SK-N-SH (cell line): ENCODE measurements at regions not wholly inside any gene's neighbourhood (a gene's known extent, or its start where the extent isn't known, plus 50 kb on each side); places are given as distances from the start of the nearest gene placed in this dataset.

Experiments
- CTCF ChIA-PET: fragments of 300-600, 350-600 bp; formaldehyde crosslinking; extraction: SDS; loops from one replicate; lab custom pipeline; 2021; lab: Yijun Ruan, JAX
- POLR2A ChIA-PET: fragments of 350-600 bp; sonication (Branson Sonifier 250); formaldehyde crosslinking; extraction: SDS; loops from one replicate; lab custom pipeline; 2020; ENCODE audit warnings: antibody characterized with exemption, inconsistent platforms; lab: Yijun Ruan, JAX
- DNase-seq: peaks from one replicate; pipeline ENCODE4 v3.0.0; 2012
- H2AFZ ChIP-seq: fragments of 200-600 bp; sonication (generic); 2 replicates; pipeline ENCODE4 v1.8.1; 2016; ENCODE audit warnings: antibody characterized with exemption, mild to moderate bottlenecking, low read depth
- H3F3A ChIP-seq: fragments of 200-600 bp; sonication (generic); replicated peaks from 2 replicates; pipeline ENCODE3; 2016; ENCODE audit warnings: antibody characterized with exemption, mild to moderate bottlenecking; ENCODE audit not compliant: insufficient read depth
- H3K27ac ChIP-seq, 2 experiments: fragments of 200-500 bp in 1 of 2; fragments of 200-600 bp in 1 of 2; sonication (Bioruptor generic) in 1 of 2; sonication (generic), shearing (Covaris generic) in 1 of 2; 2 replicates each; pipeline versions ENCODE4 v1.5.1 to v1.6.1; 2014 to 2016; ENCODE audit warnings: low read depth in 2 of 2, inconsistent platforms in 1 of 2, low read length in 1 of 2, mild to moderate bottlenecking in 1 of 2, mixed read lengths in 1 of 2
- H3K27me3 ChIP-seq: fragments of 200-600 bp; sonication (generic), shearing (Covaris generic); 2 replicates; pipeline ENCODE4 v1.6.1; 2016; ENCODE audit warnings: mixed run types; ENCODE audit not compliant: insufficient read depth
- H3K36me3 ChIP-seq, 2 experiments: fragments of 200-500 bp in 1 of 2; fragments of 200-600 bp in 1 of 2; sonication (Bioruptor generic) in 1 of 2; sonication (generic) in 1 of 2; replicated peaks in 1 of 2; 2 replicates each; pipeline versions ENCODE3 to v1.5.1; 2014 to 2016; ENCODE audit warnings: low read length in 1 of 2, mild to moderate bottlenecking in 1 of 2; ENCODE audit not compliant: insufficient read depth in 2 of 2, control insufficient read depth in 1 of 2
- H3K4me1 ChIP-seq, 2 experiments: fragments of 200-500 bp in 1 of 2; fragments of 200-600 bp in 1 of 2; sonication (Bioruptor generic) in 1 of 2; sonication (generic), shearing (Covaris generic) in 1 of 2; 2 replicates each; pipeline versions ENCODE4 v1.5.1 to v1.6.1; 2014 to 2016; ENCODE audit warnings: low read depth in 1 of 2, low read length in 1 of 2, mixed run types in 1 of 2; ENCODE audit not compliant: insufficient read depth in 2 of 2, control insufficient read depth in 1 of 2
- H3K4me2 ChIP-seq: fragments of 200-600 bp; sonication (generic), shearing (Covaris generic); 2 replicates; pipeline ENCODE4 v1.6.1; 2017; ENCODE audit warnings: mixed run types
- H3K4me3 ChIP-seq, 2 experiments: fragments of 200-500 bp in 1 of 2; fragments of 200-600 bp in 1 of 2; sonication (Bioruptor generic) in 1 of 2; sonication (generic), shearing (Covaris generic) in 1 of 2; 2 replicates each; pipeline versions ENCODE4 v1.5.1 to v1.8.1; 2014 to 2016; ENCODE audit warnings: low read depth in 2 of 2, inconsistent platforms in 1 of 2, low read length in 1 of 2, mild to moderate bottlenecking in 1 of 2, mixed read lengths in 1 of 2, moderate library complexity in 1 of 2
- H3K79me2 ChIP-seq: fragments of 200-600 bp; sonication (generic); 2 replicates; pipeline ENCODE4 v1.8.1; 2017; ENCODE audit warnings: mild to moderate bottlenecking; ENCODE audit not compliant: insufficient read depth
- H3K9ac ChIP-seq: fragments of 200-600 bp; sonication (generic); 2 replicates; pipeline ENCODE4 v1.6.1; 2017; ENCODE audit warnings: mixed run types
- H3K9me2 ChIP-seq: fragments of 200-600 bp; sonication (generic); 2 replicates; pipeline ENCODE4 v1.6.1; 2017; ENCODE audit warnings: mixed run types
- H3K9me3 ChIP-seq: fragments of 200-600 bp; sonication (generic); 2 replicates; pipeline ENCODE4 v1.6.1; 2017; ENCODE audit warnings: mixed run types, mild to moderate bottlenecking, moderate library complexity
- H4K20me1 ChIP-seq: fragments of 200-600 bp; sonication (generic); 2 replicates; pipeline ENCODE4 v1.6.1; 2017; ENCODE audit warnings: mild to moderate bottlenecking, mixed run types; ENCODE audit not compliant: insufficient read depth
- FOSL2 ChIP-seq: IDR thresholded peaks from 2 replicates; pipeline ENCODE4 v1.4.0; 2012; ENCODE audit warnings: low read depth, mild to moderate bottlenecking, moderate library complexity, borderline replicate concordance
- FOXM1 ChIP-seq: IDR thresholded peaks from 2 replicates; pipeline ENCODE4 v1.4.0; 2012; ENCODE audit warnings: low read depth, mild to moderate bottlenecking
- GABPA ChIP-seq: IDR thresholded peaks from 2 replicates; pipeline ENCODE4 v1.4.0; 2012; ENCODE audit warnings: low read depth, mild to moderate bottlenecking
- JUND ChIP-seq: IDR thresholded peaks from 2 replicates; pipeline ENCODE4 v1.4.0; 2012
- MAX ChIP-seq: IDR thresholded peaks from 2 replicates; pipeline ENCODE4 v1.4.0; 2012; ENCODE audit warnings: low read depth
- MEF2A ChIP-seq: IDR thresholded peaks from 2 replicates; pipeline ENCODE4 v1.4.0; 2012; ENCODE audit warnings: low read depth, borderline replicate concordance
- NFIC ChIP-seq: IDR thresholded peaks from 2 replicates; pipeline ENCODE4 v1.4.0; 2012; ENCODE audit warnings: borderline replicate concordance
- NRF1 ChIP-seq: IDR thresholded peaks from 2 replicates; pipeline ENCODE4 v1.6.1; 2012; ENCODE audit warnings: low read depth, mild to moderate bottlenecking, low read length
- POLR2AphosphoS5 ChIP-seq: IDR thresholded peaks from 2 replicates; pipeline ENCODE4 v1.6.1; 2012; ENCODE audit warnings: low read depth, low read length
- RAD21 ChIP-seq: IDR thresholded peaks from 2 replicates; pipeline ENCODE4 v1.6.1; 2012; ENCODE audit warnings: mild to moderate bottlenecking, low read length
- SMC3 ChIP-seq: IDR thresholded peaks from 2 replicates; pipeline ENCODE4 v1.6.1; 2012; ENCODE audit warnings: low read depth, low read length, improper control_type of control experiment
- TCF12 ChIP-seq: IDR thresholded peaks from 2 replicates; pipeline ENCODE4 v1.4.0; 2012
- TEAD4 ChIP-seq: IDR thresholded peaks from 2 replicates; pipeline ENCODE4 v1.4.0; 2012; ENCODE audit warnings: mild to moderate bottlenecking, borderline replicate concordance; ENCODE audit not compliant: insufficient read depth
- YY1 ChIP-seq: IDR thresholded peaks from 2 replicates; pipeline ENCODE4 v1.4.0; 2012; ENCODE audit warnings: low read depth, mild to moderate bottlenecking
- WGBS: methylation state at CpG from one replicate; pipeline ENCODE4 v1.1.6; 2017; ENCODE audit warnings: low lambda C conversion rate; 5-methylcytosine and 5-hydroxymethylcytosine counted together
- TF ChIP-seq, protein P1 (sequence below): IDR thresholded peaks from 2 replicates; pipeline ENCODE4 v1.4.0; 2012; ENCODE audit warnings: low read depth, borderline replicate concordance
- TF ChIP-seq, protein P2 (sequence below): fragments of 150-350 bp; IDR thresholded peaks from 2 replicates; pipeline ENCODE4 v1.6.1; 2017; ENCODE audit warnings: antibody characterized with exemption, low read length, low read depth, borderline replicate concordance
- TF ChIP-seq, protein P3 (sequence below): IDR thresholded peaks from 2 replicates; pipeline ENCODE4 v1.4.0; 2012; ENCODE audit warnings: low read depth, borderline replicate concordance

- POLR2A ChIA-PET: no interaction called here
- Histone ChIP-seq H3K79me2 (no peaks in the 10 kb centered on the region), H3K36me3 (no peaks in the 10 kb centered on the region), H3K9ac (no peak overlapping the region), H3K27ac (no peak overlapping the region), H3K4me2 (no peak overlapping the region), H3K4me3 (no peak overlapping the region), H2AFZ (no peak overlapping the region), H3K9me2 (no peaks in the 10 kb centered on the region), H3F3A (no peaks in the 10 kb centered on the region), H3K27me3 (no peaks in the 10 kb centered on the region), H3K4me1 (no peaks in the 10 kb centered on the region), H4K20me1 (no peaks in the 10 kb centered on the region), H3K9me3 (no peaks in the 10 kb centered on the region; the same call in 1 of the 2 replicates)
- CTCF ChIA-PET: interaction anchor here (0.9 to 1.8 kb wide), 2 partner anchors 8 to 233 kb away, joined by 3 read pairs; no protein-coding TSS in a partner anchor
- DNase-seq: no peak
- TF ChIP-seq, protein P1, sequence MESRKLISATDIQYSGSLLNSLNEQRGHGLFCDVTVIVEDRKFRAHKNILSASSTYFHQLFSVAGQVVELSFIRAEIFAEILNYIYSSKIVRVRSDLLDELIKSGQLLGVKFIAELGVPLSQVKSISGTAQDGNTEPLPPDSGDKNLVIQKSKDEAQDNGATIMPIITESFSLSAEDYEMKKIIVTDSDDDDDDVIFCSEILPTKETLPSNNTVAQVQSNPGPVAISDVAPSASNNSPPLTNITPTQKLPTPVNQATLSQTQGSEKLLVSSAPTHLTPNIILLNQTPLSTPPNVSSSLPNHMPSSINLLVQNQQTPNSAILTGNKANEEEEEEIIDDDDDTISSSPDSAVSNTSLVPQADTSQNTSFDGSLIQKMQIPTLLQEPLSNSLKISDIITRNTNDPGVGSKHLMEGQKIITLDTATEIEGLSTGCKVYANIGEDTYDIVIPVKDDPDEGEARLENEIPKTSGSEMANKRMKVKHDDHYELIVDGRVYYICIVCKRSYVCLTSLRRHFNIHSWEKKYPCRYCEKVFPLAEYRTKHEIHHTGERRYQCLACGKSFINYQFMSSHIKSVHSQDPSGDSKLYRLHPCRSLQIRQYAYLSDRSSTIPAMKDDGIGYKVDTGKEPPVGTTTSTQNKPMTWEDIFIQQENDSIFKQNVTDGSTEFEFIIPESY: no peak
- no peak for TF ChIP-seq POLR2AphosphoS5
- no peak for TF ChIP-seq NRF1
- TF ChIP-seq NFIC: no peak
- TF ChIP-seq MEF2A: no peak
- no peak for TF ChIP-seq RAD21
- no peak for TF ChIP-seq FOSL2
- TF ChIP-seq JUND: no peak
- no peak for TF ChIP-seq SMC3
- TF ChIP-seq TCF12: no peak
- TF ChIP-seq, protein P2, sequence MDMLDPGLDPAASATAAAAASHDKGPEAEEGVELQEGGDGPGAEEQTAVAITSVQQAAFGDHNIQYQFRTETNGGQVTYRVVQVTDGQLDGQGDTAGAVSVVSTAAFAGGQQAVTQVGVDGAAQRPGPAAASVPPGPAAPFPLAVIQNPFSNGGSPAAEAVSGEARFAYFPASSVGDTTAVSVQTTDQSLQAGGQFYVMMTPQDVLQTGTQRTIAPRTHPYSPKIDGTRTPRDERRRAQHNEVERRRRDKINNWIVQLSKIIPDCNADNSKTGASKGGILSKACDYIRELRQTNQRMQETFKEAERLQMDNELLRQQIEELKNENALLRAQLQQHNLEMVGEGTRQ: no peak
- no peak for TF ChIP-seq TEAD4
- no peak for TF ChIP-seq GABPA
These were observed 158.6 kb upstream of the RORA start for GRCh38 chr15:61387675-61388074.

DNA sequence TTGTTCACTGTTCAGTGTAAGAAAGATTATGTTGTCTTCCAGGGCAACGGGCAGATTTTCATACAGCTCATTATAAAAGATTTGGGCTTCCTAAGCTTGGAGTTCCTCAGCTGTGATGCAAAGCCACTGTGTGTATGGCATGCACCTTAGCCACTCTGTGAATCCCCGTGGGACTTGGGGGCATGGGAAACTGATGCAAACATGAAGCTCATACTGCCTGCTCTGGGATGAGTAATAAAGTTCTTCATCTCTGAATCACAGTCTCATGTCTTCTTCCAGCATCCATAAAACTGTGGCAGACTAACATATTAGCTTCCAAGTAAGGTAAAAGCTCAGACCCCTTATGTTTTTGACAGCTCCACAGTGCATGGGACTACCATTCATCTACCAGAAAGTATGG, 154.3 kb upstream of the RORA start:
- Histone ChIP-seq H3K79me2 (no peaks in the 10 kb centered on the region), H3K27ac (no peak overlapping the region), H2AFZ (no peak overlapping the region), H3K4me3 (no peak overlapping the region), H3K9ac (no peak overlapping the region), H3F3A (no peaks in the 10 kb centered on the region), H4K20me1 (no peaks in the 10 kb centered on the region), H3K36me3 (no peaks in the 10 kb centered on the region), H3K27me3 (no peaks in the 10 kb centered on the region), H3K4me1 (no peaks in the 10 kb centered on the region), H3K9me2 (no peaks in the 10 kb centered on the region), H3K4me2 (no peak overlapping the region)
- CTCF ChIA-PET: no interaction called here
- WGBS: 18% methylated on average over 2 of the region's 2 CpGs
- POLR2A ChIA-PET: no interaction called here
- TF ChIP-seq YY1 (no peak), MAX (no peak), FOXM1 (no peak), FOSL2 (no peak; the same call in 1 of the 2 replicates), NFIC (no peak), SMC3 (no peak)
- TF ChIP-seq, protein P3, sequence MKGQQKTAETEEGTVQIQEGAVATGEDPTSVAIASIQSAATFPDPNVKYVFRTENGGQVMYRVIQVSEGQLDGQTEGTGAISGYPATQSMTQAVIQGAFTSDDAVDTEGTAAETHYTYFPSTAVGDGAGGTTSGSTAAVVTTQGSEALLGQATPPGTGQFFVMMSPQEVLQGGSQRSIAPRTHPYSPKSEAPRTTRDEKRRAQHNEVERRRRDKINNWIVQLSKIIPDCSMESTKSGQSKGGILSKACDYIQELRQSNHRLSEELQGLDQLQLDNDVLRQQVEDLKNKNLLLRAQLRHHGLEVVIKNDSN: no peak
- TF ChIP-seq, all 33 proteins: peak for 0
- H3K9me3 ChIP-seq: no peaks in the 10 kb centered on the region
- DNase-seq: no peak
